ENCODE measurements at regions not wholly inside any gene's neighbourhood (a gene's known extent, or its start where the extent isn't known, plus 50 kb on each side); places are given as distances from the start of the nearest gene placed in this dataset.

GRCh38 chr14:34223373-34224148 lies 238.5 kb downstream of the SPTSSA start:
- ChIA-PET CTCF (interaction anchor here (1.0 kb wide), 1 partner anchor 77 kb away, joined by 3 read pairs; no protein-coding TSS in a partner anchor), POLR2A (no interaction called here)
- Mint-ChIP-seq H3K4me3 (no peak overlapping the region), H3K27ac (no peak overlapping the region), H3K36me3 (no peaks in the 10 kb centered on the region), H3K9me3 (no peaks in the 10 kb centered on the region), H3K4me1 (peaks cover 23% of the 10 kb centered on the region), H3K27me3 (ENCODE audit: low read depth) (peaks cover 7% of the 10 kb centered on the region)
- ATAC-seq, result peak; percentile 73
- no peak for DNase-seq (ENCODE audit: low spot score)
- TF ChIP-seq, protein P1, sequence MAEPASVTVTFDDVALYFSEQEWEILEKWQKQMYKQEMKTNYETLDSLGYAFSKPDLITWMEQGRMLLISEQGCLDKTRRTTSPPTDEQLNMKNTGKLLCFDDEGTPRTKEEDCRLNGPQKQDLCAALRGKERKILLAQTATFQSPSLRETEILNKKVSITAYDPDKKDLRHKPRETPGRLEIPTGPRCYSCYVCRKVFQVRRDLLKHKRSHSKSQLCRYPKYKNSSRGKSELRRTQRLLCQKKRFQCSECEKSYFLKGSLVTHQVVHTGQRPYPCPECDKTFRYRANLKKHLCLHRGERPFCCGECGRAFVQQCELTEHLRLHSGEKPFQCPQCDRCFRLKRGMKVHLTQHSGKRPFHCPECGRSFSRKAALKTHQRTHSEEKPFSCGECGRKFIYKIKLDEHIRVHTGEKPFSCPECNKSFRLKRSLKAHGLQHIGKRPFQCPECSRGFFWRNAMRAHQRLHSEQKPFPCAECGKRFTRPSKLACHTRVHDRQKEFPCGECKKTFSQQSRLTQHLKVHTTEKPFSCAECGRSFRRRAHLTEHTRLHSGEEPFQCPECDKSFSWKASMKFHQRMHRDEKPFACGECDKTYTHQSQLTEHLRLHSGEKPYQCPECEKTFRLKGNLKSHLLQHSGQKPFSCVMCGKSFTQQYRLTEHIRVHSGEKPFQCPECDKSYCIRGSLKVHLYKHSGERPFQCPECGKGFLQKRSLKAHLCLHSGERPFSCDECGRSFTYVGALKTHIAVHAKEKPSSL (CRISPR knock-in tag; conservative IDR thresholded peaks at IDR 0.05), result no peak
- no peak for TF ChIP-seq RELA (CRISPR knock-in tag; IDR thresholded peaks at IDR 0.05; ENCODE audit: borderline replicate concordance)
- no peak for TF ChIP-seq ZNF317 (CRISPR knock-in tag; IDR thresholded peaks at IDR 0.05; ENCODE audit: borderline replicate concordance, low read depth)
- TF ChIP-seq, protein P2, sequence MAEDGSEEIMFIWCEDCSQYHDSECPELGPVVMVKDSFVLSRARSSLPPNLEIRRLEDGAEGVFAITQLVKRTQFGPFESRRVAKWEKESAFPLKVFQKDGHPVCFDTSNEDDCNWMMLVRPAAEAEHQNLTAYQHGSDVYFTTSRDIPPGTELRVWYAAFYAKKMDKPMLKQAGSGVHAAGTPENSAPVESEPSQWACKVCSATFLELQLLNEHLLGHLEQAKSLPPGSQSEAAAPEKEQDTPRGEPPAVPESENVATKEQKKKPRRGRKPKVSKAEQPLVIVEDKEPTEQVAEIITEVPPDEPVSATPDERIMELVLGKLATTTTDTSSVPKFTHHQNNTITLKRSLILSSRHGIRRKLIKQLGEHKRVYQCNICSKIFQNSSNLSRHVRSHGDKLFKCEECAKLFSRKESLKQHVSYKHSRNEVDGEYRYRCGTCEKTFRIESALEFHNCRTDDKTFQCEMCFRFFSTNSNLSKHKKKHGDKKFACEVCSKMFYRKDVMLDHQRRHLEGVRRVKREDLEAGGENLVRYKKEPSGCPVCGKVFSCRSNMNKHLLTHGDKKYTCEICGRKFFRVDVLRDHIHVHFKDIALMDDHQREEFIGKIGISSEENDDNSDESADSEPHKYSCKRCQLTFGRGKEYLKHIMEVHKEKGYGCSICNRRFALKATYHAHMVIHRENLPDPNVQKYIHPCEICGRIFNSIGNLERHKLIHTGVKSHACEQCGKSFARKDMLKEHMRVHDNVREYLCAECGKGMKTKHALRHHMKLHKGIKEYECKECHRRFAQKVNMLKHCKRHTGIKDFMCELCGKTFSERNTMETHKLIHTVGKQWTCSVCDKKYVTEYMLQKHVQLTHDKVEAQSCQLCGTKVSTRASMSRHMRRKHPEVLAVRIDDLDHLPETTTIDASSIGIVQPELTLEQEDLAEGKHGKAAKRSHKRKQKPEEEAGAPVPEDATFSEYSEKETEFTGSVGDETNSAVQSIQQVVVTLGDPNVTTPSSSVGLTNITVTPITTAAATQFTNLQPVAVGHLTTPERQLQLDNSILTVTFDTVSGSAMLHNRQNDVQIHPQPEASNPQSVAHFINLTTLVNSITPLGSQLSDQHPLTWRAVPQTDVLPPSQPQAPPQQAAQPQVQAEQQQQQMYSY (CRISPR knock-in tag; IDR thresholded peaks at IDR 0.05), result no peak
- TF ChIP-seq FOXP1 (CRISPR knock-in tag; IDR thresholded peaks at IDR 0.05; ENCODE audit: borderline replicate concordance), result no peak
- TF ChIP-seq E2F1 (CRISPR knock-in tag; IDR thresholded peaks at IDR 0.05), result no peak
- no peak for TF ChIP-seq GABPB1 (CRISPR knock-in tag; IDR thresholded peaks at IDR 0.05)

GRCh38 chr14:34222867-34223266 lies 239.2 kb downstream of the SPTSSA start:
- CTCF ChIA-PET, result interaction anchor here (1.0 to 1.3 kb wide), 2 partner anchors 78 to 124 kb away, joined by 3 to 4 read pairs; no protein-coding TSS in a partner anchor
- H3K27ac Mint-ChIP-seq, result no peak overlapping the region
- peaks cover 22% of the 10 kb centered on the region for H3K4me1 Mint-ChIP-seq
- no peaks in the 10 kb centered on the region for H3K36me3 Mint-ChIP-seq
- peaks cover 6% of the 10 kb centered on the region for H3K27me3 Mint-ChIP-seq (ENCODE audit: low read depth)
- no peak for ATAC-seq
- H3K4me3 Mint-ChIP-seq, result no peak overlapping the region
- DNase-seq (ENCODE audit: low spot score), result no peak
- H3K9me3 Mint-ChIP-seq, result no peaks in the 10 kb centered on the region
- POLR2A ChIA-PET, result no interaction called here
- TF ChIP-seq JUN (CRISPR knock-in tag; IDR thresholded peaks at IDR 0.05) (no peak), ZNF512 (CRISPR knock-in tag; IDR thresholded peaks at IDR 0.05; ENCODE audit: borderline replicate concordance) (no peak), TP53 (CRISPR knock-in tag; IDR thresholded peaks at IDR 0.05) (no peak), IRF2 (CRISPR knock-in tag; IDR thresholded peaks at IDR 0.05; ENCODE audit: borderline replicate concordance, low read depth) (no peak), NR3C1 (CRISPR knock-in tag; conservative IDR thresholded peaks at IDR 0.05; ENCODE audit: low read depth) (no peak), ZNF219 (CRISPR knock-in tag; IDR thresholded peaks at IDR 0.05; ENCODE audit: borderline replicate concordance) (no peak), ZNF416 (CRISPR knock-in tag; IDR thresholded peaks at IDR 0.05) (no peak), E2F1 (CRISPR knock-in tag; IDR thresholded peaks at IDR 0.05) (no peak), OVOL2 (CRISPR knock-in tag; IDR thresholded peaks at IDR 0.05; ENCODE audit: borderline replicate concordance) (no peak)
- TF ChIP-seq, protein P3, sequence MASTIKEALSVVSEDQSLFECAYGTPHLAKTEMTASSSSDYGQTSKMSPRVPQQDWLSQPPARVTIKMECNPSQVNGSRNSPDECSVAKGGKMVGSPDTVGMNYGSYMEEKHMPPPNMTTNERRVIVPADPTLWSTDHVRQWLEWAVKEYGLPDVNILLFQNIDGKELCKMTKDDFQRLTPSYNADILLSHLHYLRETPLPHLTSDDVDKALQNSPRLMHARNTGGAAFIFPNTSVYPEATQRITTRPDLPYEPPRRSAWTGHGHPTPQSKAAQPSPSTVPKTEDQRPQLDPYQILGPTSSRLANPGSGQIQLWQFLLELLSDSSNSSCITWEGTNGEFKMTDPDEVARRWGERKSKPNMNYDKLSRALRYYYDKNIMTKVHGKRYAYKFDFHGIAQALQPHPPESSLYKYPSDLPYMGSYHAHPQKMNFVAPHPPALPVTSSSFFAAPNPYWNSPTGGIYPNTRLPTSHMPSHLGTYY (CRISPR knock-in tag; IDR thresholded peaks at IDR 0.05), result no peak
- TF ChIP-seq, protein P4, sequence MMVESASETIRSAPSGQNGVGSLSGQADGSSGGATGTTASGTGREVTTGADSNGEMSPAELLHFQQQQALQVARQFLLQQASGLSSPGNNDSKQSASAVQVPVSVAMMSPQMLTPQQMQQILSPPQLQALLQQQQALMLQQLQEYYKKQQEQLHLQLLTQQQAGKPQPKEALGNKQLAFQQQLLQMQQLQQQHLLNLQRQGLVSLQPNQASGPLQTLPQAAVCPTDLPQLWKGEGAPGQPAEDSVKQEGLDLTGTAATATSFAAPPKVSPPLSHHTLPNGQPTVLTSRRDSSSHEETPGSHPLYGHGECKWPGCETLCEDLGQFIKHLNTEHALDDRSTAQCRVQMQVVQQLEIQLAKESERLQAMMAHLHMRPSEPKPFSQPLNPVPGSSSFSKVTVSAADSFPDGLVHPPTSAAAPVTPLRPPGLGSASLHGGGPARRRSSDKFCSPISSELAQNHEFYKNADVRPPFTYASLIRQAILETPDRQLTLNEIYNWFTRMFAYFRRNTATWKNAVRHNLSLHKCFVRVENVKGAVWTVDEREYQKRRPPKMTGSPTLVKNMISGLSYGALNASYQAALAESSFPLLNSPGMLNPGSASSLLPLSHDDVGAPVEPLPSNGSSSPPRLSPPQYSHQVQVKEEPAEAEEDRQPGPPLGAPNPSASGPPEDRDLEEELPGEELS (CRISPR knock-in tag; IDR thresholded peaks at IDR 0.05), result no peak
- TF ChIP-seq, protein P5, sequence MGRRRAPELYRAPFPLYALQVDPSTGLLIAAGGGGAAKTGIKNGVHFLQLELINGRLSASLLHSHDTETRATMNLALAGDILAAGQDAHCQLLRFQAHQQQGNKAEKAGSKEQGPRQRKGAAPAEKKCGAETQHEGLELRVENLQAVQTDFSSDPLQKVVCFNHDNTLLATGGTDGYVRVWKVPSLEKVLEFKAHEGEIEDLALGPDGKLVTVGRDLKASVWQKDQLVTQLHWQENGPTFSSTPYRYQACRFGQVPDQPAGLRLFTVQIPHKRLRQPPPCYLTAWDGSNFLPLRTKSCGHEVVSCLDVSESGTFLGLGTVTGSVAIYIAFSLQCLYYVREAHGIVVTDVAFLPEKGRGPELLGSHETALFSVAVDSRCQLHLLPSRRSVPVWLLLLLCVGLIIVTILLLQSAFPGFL (CRISPR knock-in tag; IDR thresholded peaks at IDR 0.05; ENCODE audit: borderline replicate concordance), result no peak
